ENCODE measurements at regions not wholly inside any gene's neighbourhood (a gene's known extent, or its start where the extent isn't known, plus 50 kb on each side); places are given as distances from the start of the nearest gene placed in this dataset.
"Not testable (repeated sequence)": the region's sequence is repeated elsewhere in the genome, so short reads cannot be mapped to it uniquely, and the experiment has no call there.

GRCh38 chr14:22152161-22152870, 436.7 kb downstream of the DAD1 start:
- no peak for DNase-seq (ENCODE audit: low read depth)

DNA sequence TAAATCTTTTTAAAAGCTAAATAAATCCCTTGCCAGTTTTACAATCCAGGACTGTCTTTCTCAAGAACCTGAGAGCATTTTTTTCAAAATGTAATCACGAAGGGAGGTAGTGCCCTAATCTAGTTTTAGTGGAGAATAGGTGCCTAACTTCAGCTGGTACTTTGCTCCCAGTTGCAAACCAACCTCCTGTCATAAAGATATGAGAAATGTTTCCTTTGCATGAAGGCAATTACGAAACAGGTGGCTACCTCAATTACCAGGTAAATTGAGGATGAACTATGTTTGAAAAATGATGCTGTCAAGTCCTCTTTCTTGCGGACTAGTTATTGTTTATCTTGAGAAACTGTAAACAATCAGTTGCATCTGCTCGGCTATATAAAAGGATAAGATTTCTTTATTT, 437.9 kb downstream of the DAD1 start:
- no peak for DNase-seq (ENCODE audit: low read depth)

DNA sequence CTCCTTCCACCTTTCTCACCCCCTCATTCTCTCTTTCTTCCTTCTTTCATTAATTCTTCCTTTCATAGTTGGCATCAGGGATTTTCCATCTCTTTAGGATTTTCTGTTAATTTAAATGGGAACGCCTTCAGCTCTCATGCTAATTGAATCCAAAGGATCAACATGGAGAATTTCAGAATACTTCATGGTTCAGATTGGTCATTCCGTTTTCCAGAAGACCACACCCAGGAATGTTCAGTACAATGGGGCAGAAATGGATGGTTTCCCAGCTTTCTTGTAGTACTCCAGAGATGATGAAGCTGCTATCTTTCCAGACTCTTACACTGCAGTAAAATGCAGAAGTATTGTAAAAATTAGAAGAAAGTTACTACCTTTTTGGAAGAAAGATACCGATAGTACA, 440.0 kb downstream of the DAD1 start:
- no peak for DNase-seq (ENCODE audit: low read depth)

DNA sequence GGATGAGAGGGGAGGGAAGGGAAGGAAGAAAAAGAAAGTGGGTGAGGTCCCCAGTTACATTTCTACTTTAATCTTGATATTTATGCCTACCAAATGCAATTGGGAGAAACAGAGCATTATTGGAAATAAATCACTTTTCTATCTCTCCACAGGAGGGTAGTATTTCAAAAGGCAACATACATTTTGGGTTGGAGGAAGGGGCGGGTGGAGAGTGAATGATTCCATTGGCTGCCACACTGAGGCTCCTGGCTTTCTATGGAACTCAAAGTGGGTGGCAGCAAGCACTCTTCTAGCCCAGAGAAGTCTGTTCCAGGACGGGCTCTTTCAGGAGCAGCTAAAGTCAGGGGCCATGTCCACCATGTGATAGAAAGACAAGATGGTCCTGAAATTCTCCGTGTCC, 441.3 kb downstream of the DAD1 start:
- DNase-seq (ENCODE audit: low read depth): no peak

DNA sequence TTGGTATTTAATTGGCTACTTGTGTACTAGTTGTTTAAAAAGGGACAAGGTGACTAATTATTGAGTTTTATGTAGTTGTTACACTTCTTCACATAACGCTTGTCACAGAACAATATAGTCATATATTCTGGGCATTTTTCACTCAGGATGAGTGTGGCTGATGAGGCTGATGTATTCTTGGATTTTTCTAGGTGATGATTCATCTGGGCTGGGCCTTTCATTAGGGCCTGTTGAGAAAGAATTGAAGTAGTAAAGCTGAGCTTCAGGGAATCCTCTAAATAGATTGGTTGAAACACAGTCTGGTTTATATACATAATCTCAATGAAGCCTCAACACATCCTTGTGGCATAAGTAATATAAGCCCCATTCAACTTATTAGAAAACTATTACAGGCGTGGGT, 445.7 kb downstream of the DAD1 start:
- DNase-seq (ENCODE audit: low read depth): no peak

DNA sequence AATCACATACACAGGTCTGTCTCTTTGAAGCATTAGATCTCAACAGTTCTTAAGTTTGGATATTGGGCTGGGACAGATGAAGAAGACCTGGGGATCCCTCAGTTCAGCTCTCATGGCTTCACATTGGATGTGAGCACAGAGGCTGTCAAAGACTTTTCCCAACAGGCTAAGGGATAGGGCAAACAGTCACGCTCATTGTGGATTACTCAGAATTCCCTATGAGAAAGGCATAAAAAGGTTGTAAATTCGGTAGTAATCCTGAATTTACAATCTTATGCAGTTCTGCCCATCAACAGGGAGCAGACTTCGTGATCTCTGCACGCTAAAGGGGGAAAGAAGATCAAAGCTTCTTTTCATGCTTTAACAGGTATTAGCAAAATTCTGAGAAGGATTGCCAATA, 448.4 kb downstream of the DAD1 start:
- no peak for DNase-seq (ENCODE audit: low read depth)

- no peak for DNase-seq (ENCODE audit: low read depth)
Observed at GRCh38 chr14:22131749-22132476, 457.1 kb downstream of the DAD1 start.

DNA sequence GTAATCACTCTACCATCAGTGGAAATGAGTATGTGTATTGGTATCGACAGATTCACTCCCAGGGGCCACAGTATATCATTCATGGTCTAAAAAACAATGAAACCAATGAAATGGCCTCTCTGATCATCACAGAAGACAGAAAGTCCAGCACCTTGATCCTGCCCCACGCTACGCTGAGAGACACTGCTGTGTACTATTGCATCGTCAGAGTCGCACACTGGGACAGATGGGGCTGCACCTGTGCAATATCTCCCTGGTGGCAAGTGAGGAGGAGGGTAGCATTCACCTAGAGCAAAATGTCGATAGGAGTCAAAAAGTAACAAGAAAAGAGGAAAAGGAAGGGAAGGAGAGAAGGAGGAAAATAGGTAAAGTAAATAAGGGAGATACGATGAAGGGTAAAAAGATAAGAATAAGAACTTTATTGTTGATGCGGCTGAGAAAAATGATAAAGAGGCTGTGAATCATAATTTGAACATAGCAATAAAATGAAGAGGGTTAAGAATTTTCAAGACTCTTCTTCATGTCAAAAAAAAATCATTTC, 450.5 kb upstream of the OR4E1 start:
- no peak for DNase-seq (ENCODE audit: low read depth)

GRCh38 chr14:22122829-22123560, 449.4 kb upstream of the OR4E1 start:
- no peak for DNase-seq (ENCODE audit: low read depth)

DNA sequence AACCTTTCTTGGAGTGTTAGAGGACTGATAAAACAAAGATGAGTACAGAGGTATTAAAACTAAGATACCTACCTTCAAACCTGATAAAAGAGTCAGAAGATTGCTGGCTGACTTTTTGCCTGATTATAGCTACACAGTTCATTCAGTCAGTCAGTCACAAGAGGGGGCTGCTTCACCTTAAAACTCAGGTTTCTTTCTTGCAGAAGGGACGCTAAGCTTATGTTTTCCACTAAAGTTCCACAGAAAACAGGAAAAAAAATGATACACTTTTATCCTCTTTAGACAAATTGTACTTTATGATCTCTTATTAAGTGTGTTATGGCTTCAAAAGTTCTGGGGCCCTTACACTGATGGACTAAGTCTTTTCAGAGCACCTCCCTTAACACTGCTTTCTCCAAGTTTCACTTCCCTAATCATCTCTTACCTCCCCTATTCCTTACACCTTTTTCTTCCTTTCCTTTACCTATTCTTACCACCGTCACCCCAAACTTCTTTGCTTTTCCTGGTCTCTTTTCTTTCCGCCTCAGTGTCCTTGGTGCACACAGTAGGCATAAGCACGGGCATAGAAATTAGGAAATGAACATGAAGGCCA, 448.7 kb upstream of the OR4E1 start:
- no peak for DNase-seq (ENCODE audit: low read depth)

DNA sequence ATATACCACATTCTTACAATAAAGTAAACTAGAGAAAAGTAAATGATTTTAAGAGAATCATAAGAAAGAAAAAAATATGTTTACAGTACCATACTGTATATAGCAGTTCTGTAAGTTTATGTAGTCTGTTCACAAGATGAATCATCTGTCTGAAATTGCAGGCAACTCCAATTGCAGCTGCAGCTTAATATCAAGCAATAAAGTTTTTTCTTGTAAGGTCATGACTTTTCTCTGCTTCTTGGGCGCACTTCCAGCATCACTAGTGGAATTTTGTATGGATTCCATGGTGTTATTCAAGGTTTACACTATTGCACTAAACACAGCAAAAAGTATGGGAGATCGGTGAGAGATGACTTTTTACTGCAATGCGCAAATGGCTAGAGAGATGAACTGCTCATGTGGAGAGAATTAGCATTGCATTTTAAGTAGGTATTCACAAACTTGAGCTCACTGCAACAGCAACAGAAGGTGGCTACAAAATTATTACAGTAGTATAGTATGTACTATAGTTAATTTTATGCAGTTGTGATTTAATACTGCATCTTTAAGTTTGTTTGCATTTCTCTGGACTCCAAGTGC, 445.4 kb upstream of the OR4E1 start:
- DNase-seq (ENCODE audit: low read depth): no peak

DNA sequence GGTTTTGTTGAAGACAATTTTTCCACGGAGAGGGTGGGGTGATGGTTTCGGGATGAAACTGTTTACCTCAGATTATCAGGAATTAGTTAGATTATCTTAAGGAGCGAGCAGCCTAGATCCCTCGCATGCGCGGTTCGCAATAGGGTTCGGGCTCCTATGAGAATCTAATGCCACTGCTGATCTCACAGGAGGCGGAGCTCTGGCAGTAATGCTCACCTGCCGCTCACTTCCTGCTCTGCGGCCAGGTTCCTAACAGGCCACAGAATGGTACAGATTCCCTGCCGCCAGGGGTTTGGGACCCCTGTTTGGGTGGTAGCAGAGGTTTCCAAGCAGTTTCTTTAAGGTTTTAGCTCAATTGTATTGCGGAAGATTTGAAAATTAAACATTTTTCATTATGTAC, 439.8 kb upstream of the OR4E1 start:
- DNase-seq (ENCODE audit: low read depth): no peak

GRCh38 chr14:22112004-22112403, 438.4 kb upstream of the OR4E1 start:
- DNase-seq (ENCODE audit: low read depth): no peak

DNA sequence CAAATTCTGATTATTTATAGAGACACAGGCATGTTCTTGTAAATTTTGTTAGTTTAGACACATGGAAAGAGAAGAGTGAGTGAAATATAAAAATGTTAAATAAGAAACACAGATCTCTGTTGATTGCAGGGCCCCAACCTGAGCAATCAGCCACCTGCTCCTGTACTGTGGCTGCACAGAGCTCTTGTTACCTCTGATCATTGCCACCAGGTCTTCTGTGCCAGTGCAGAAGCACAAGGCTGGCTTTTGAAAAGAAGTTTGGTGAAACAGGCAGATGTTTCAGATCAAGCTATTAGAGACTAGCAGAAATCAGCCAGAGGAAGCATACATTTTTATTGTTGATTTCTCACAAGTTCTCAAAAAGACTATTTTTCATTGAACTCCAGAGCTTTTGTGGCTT, 434.1 kb upstream of the OR4E1 start:
- DNase-seq (ENCODE audit: low read depth): no peak

GRCh38 chr14:22106700-22107697, 433.4 kb upstream of the OR4E1 start:
- DNase-seq (ENCODE audit: low read depth): no peak

GRCh38 chr14:22105624-22106006, 432.0 kb upstream of the OR4E1 start:
- no peak for DNase-seq (ENCODE audit: low read depth)

- no peak for DNase-seq (ENCODE audit: low read depth)
Observed at GRCh38 chr14:22105006-22105623, 431.5 kb upstream of the OR4E1 start.

DNA sequence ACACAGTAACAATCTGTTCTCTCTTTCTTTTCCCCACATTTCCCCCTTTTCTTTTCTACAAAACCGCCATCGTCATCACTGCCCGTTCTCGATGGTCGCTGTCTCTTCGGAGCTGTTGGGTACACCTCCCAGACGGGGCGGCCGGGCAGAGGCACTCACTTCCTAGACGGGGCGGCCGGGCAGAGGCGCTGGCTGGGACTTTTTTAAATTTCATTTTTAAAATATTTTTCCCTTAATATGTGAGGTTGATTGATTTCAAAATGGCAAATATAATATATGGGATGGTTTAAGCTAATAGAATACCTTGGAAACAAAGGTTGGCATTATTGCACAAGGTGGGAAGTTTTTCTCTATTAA, 427.1 kb upstream of the OR4E1 start:
- DNase-seq (ENCODE audit: low read depth): not testable (repeated sequence)

DNA sequence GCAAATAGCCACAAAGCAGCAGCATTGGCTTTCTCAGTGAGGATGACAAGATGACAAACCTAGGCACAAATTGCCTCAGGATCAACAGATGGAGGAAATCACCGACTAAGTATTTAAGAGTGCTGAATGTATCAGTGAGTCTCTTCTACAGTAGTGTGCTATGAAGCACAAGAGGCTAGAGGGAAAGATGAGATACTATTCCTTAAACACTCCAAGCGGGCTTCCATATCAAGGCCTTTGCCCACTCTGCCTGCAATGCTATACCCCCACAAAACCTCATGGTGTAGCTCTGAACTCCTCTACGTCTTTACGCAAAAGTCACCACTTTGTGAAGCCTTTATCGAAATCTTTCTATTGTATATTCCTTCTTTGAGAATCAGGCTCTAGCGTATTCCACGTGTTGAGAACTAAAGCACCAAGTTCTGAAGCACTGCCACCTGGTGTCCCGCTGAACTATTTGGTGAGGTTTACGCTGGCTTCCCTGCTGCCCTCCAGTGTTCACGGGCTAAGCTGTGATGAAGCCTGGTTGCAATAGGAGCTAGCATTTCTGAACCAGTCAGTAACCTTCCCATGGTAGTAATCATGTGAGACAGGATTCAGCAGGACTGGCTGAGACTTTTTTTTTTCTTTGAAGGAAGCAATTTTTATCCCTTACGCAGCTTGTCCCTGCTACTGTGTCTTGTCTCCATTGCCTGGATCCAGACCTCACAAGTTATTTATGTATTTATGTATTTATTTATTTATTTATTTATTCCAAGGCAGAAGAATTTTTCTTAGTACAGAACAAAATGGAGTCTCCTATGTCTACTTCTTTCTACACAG, 426.5 kb upstream of the OR4E1 start:
- DNase-seq (ENCODE audit: low read depth): peak; percentile 21

DNA sequence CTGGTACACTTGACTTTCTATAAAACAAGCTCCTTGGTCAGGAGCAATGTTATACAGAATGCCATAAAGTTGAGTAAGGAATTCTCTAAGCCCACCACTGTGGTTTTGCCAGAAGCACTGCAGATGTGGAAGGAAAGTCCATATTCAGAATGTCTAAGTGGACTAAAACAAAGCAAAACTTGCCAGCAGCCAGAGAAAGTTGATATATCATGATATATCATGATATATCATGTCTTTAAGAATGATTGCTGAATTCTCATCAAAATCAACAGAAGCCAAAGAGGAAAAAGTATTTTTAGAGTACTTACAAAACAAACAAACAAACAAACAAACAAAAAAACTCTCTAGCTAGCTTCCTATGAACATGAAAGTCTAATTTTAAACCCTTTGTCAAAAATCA, 424.8 kb upstream of the OR4E1 start:
- DNase-seq (ENCODE audit: low read depth): no peak
